GM20000 (cell line): ENCODE measurements at regions not wholly inside any gene's neighbourhood (a gene's known extent, or its start where the extent isn't known, plus 50 kb on each side); places are given as distances from the start of the nearest gene placed in this dataset.

Experiments
- DNase-seq: peaks from one replicate; pipeline ENCODE4 v3.0.0; 2012; ENCODE audit warnings: low spot score
- CTCF ChIP-seq: IDR thresholded peaks from 2 replicates; pipeline ENCODE4 v1.5.1; 2012; ENCODE audit warnings: mild to moderate bottlenecking, control low read depth; ENCODE audit errors: extremely low read depth, missing control alignments

- TF ChIP-seq CTCF = no peak
- DNase-seq = no peak
Observed at GRCh38 chr9:78919701-78920100, 622.8 kb downstream of the PSAT1 start.

DNA sequence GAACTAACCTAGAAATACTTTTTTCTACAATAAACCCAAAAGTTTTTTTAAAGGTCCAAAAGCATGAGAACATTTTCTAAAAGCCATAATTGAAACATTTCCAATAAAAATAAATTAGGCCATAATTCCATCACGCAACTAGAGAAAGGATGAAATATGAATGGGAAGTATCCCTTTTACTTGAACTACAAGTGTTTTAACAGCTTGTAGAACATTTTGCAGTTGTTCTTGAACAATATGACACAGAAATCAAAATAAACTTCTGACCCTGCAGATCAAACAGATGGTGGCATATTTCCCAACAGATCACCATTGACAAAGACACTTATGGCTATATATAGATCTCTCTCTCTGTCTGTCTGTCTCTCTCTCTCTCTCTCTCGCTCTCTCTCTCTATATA lies 624.4 kb downstream of the PSAT1 start:
- no peak for TF ChIP-seq CTCF
- DNase-seq = no peak

- DNase-seq = no peak
- TF ChIP-seq CTCF = no peak
Observed at GRCh38 chr9:78923966-78924659, 627.2 kb downstream of the PSAT1 start.

DNA sequence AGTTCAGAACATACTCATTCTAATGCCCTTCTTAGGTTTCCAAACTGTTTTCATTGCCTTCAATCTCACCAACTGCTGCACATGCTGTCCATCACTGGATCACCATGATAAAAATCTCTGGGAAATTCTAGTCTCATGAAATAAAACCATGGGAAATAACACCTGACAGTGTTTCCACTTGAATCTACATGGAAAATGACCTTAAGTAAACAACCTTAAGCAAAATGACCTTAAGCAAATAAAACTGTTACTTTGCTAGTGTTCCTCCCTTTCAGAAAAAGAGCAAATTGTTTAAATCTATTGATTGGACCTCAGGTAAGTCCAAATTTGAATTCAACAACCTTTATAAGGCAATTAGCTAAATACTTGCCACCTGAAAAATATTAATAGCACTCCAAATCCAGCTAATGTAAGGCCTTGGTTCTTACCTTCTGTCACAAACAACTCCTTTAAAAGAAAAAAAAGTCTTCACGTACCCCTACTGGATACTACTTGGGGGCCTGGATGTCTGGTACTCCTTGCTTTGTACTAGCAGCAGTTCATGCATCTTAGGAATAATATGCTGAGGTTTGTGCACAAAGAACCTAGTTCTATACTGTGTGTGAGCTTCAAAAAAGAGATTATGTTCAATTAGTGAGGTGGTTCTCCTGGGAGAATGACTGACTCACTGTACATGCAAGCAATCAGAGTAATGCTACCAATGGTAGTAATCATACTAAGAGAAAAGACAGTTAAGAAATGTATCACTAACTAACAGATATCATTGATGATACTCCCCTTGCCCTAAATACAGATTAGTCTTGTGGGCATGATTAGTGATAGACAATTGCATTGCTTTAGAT lies 630.4 kb downstream of the PSAT1 start:
- no peak for DNase-seq
- TF ChIP-seq CTCF = no peak

DNA sequence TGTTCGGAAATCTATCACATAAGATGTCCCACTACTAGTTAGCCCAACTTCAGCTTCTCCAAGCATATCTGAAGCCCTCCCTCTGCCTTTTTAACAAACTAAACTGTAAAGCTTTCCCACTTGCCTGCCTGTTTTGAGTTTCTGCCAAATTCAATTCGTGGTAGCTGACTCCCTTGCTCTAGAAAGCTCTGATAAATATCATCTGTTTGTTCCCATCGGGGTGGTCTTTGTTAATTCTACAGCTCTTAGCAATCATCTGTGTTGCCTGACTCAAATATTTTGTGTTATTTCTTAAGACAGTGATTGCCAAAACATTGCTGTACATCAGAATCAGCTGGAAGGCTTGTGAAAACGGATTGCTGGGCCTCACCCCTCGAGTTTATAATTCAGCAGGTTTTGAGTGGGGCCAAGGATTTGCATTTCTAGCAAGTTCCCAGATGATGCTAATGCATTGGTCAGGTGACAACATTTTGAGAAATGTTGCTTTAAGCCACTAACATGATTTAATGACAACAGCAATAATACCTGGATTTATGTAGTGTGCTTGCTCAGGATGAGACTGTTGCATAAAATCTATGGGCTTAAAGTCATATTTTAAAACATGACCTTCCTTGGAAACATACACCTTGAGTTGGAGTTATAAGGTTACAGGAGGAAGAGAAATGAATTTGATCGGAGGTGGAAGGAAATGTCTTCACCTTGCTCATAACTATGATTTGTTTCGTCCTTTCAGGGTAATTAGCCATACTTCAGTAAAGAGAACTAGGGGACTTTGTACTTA lies 631.9 kb downstream of the PSAT1 start:
- no peak for DNase-seq
- no peak for TF ChIP-seq CTCF

DNA sequence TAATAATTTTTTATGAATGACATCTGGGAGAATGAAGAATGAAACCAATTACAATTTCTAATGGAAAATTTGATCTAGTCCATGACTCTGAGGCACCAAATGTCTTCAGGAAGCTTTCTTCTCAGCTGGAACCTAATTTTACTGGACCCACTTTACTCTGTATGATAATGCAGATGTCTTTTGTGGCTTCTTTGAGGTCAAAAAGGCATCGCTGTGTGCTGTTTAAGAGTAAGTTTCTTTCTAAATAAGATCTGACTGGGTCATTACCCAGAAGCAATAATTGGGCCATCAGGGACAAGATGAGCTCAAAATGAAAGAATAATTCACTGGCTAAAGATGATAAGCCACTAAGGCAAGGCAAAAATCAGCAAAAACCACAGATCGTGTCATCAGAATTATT lies 633.4 kb downstream of the PSAT1 start:
- no peak for DNase-seq
- TF ChIP-seq CTCF = no peak
